Esophagus muscularis mucosa (tissue), 4 donors: ENCODE measurements at regions not wholly inside any gene's neighbourhood (a gene's known extent, or its start where the extent isn't known, plus 50 kb on each side); places are given as distances from the start of the nearest gene placed in this dataset.

Experiments used
- DNase-seq: peaks from one replicate; pipeline ENCODE4 v3.0.0-alpha.2; 2017; ENCODE audit errors: extremely low spot score
- H3K27ac ChIP-seq, 4 donors: fragments of 200-600 bp; sonication (generic); replicated peaks in 1 of 4; 1 replicate in 3 of 4; 2 replicates in 1 of 4; pipeline ENCODE4 v1.5.1; 2016 to 2019; ENCODE audit warnings: mild to moderate bottlenecking in 1 of 4
- H3K27me3 ChIP-seq, 4 donors: fragments of 200-600 bp; sonication (generic); one replicate each; pipeline versions ENCODE4 v1.5.1 to v1.6.0; 2016 to 2019
- H3K36me3 ChIP-seq, 4 donors: fragments of 200-600 bp; sonication (generic); one replicate each; pipeline ENCODE4 v1.5.1; 2016 to 2019
- H3K4me1 ChIP-seq, 4 donors: fragments of 200-600 bp; sonication (generic); one replicate each; pipeline ENCODE4 v1.5.1; 2016 to 2019
- H3K4me3 ChIP-seq, 4 donors: fragments of 200-600 bp; sonication (generic); 1 replicate in 2 of 4; 2 replicates in 2 of 4; pipeline ENCODE4 v1.5.1; 2016 to 2019; ENCODE audit warnings: mild to moderate bottlenecking in 4 of 4, moderate library complexity in 1 of 4
- H3K9me3 ChIP-seq, 4 donors: fragments of 200-600 bp; sonication (generic); 1 replicate in 3 of 4; 2 replicates in 1 of 4; pipeline ENCODE4 v1.5.1; 2016 to 2019
- CTCF ChIP-seq, 3 experiments: fragments of 200-600 bp in 2 of 3; fragments of 450-650 bp in 1 of 3; sonication (generic) in 2 of 3; IDR thresholded peaks; one replicate each; pipeline ENCODE4 v1.5.1; 2017 to 2019; ENCODE audit warnings: antibody characterized with exemption in 3 of 3, mild to moderate bottlenecking in 2 of 3, moderate library complexity in 1 of 3
- EP300 ChIP-seq: sonication (generic); formaldehyde crosslinking; IDR thresholded peaks from one replicate; pipeline ENCODE4 v1.6.1; 2017; ENCODE audit warnings: antibody characterized with exemption
- POLR2A ChIP-seq: fragments of 450-650 bp; IDR thresholded peaks from one replicate; pipeline ENCODE4 v1.6.1; 2017; ENCODE audit warnings: antibody characterized with exemption, moderate library complexity, mild to moderate bottlenecking, low read depth
- POLR2AphosphoS5 ChIP-seq, 2 donors: sonication (generic); formaldehyde crosslinking; IDR thresholded peaks; one replicate each; pipeline ENCODE4 v1.6.1; 2017; ENCODE audit warnings: antibody characterized with exemption in 2 of 2
- WGBS: methylation state at CpG from one replicate; pipeline ENCODE4 v1.1.5; 2018; 5-methylcytosine and 5-hydroxymethylcytosine counted together
- intact Hi-C: fragments of 100-400 bp; cut with DNase I; formaldehyde crosslinking; loops from one replicate; pipeline ENCODE4 v1.15.1; 2023

- 86% methylated on average over 4 of the region's 4 CpGs for WGBS
- TF ChIP-seq CTCF (IDR thresholded peaks at IDR 0.05) (no peak), EP300 (no peak), POLR2AphosphoS5 (IDR thresholded peaks at IDR 0.05) (no peak), POLR2A (no peak)
- Histone ChIP-seq H3K36me3 (no peaks in the 10 kb centered on the region), H3K4me1 (no peaks in the 10 kb centered on the region), H3K27me3 (no peaks in the 10 kb centered on the region), H3K9me3 (no peaks in the 10 kb centered on the region), H3K4me3 (no peak overlapping the region), H3K27ac (no peak overlapping the region)
- intact Hi-C loops, result no loop called here
- no peak for DNase-seq
These were observed 146.0 kb upstream of the SERPINE2 start for GRCh38 chr2:224185023-224185601.

- Histone ChIP-seq H3K9me3 (no peaks in the 10 kb centered on the region), H3K4me1 (peaks cover 0 to 6% (median 2%) of the 10 kb centered on the region in 4 donors), H3K27ac (no peak overlapping the region), H3K36me3 (no peaks in the 10 kb centered on the region), H3K27me3 (no peaks in the 10 kb centered on the region), H3K4me3 (no peak overlapping the region)
- TF ChIP-seq POLR2A (no peak), POLR2AphosphoS5 (IDR thresholded peaks at IDR 0.05) (no peak), CTCF (IDR thresholded peaks at IDR 0.05) (no peak), EP300 (no peak)
- 84% methylated on average over 3 of the region's 3 CpGs for WGBS
- DNase-seq, result no peak
- intact Hi-C loops, result no loop called here
These were observed 144.0 kb upstream of the SERPINE2 start for GRCh38 chr2:224183086-224183485.

- WGBS, result 93% methylated on average over 3 of the region's 3 CpGs
- Histone ChIP-seq H3K27me3 (no peaks in the 10 kb centered on the region), H3K9me3 (no peaks in the 10 kb centered on the region), H3K4me3 (no peak overlapping the region), H3K27ac (no peak overlapping the region), H3K4me1 (peaks cover 0 to 9% (median 4%) of the 10 kb centered on the region in 4 donors), H3K36me3 (no peaks in the 10 kb centered on the region)
- intact Hi-C loops, result no loop called here
- no peak for TF ChIP-seq EP300
- TF ChIP-seq CTCF (IDR thresholded peaks at IDR 0.05), result no peak
- no peak for TF ChIP-seq POLR2A
- TF ChIP-seq POLR2AphosphoS5 (IDR thresholded peaks at IDR 0.05), result no peak
- DNase-seq, result no peak
These were observed 143.4 kb upstream of the SERPINE2 start for GRCh38 chr2:224182498-224182897.

- Histone ChIP-seq H3K27ac (no peak overlapping the region), H3K9me3 (no peaks in the 10 kb centered on the region), H3K4me1 (peaks cover 0 to 9% (median 4%) of the 10 kb centered on the region in 4 donors), H3K27me3 (no peaks in the 10 kb centered on the region), H3K36me3 (no peaks in the 10 kb centered on the region), H3K4me3 (no peak overlapping the region)
- intact Hi-C loops, result no loop called here
- DNase-seq, result no peak
- 92% methylated on average over 6 of the region's 6 CpGs for WGBS
- TF ChIP-seq POLR2AphosphoS5 (IDR thresholded peaks at IDR 0.05) (no peak), POLR2A (no peak), EP300 (no peak), CTCF (IDR thresholded peaks at IDR 0.05) (no peak)
These were observed 142.6 kb upstream of the SERPINE2 start for GRCh38 chr2:224181534-224182155.

- Histone ChIP-seq H3K9me3 (no peaks in the 10 kb centered on the region), H3K4me1 (peaks cover 0 to 9% (median 4%) of the 10 kb centered on the region in 4 donors), H3K27me3 (no peaks in the 10 kb centered on the region), H3K27ac (no peak overlapping the region), H3K36me3 (no peaks in the 10 kb centered on the region), H3K4me3 (no peak overlapping the region)
- 71% methylated on average over 4 of the region's 4 CpGs for WGBS
- TF ChIP-seq CTCF (IDR thresholded peaks at IDR 0.05), result no peak
- no peak for TF ChIP-seq EP300
- TF ChIP-seq POLR2AphosphoS5 (IDR thresholded peaks at IDR 0.05), result no peak
- no peak for TF ChIP-seq POLR2A
- DNase-seq, result no peak
- intact Hi-C loops, result no loop called here
These were observed 141.7 kb upstream of the SERPINE2 start for GRCh38 chr2:224180810-224181209.
